ENCODE measurements at regions not wholly inside any gene's neighbourhood (a gene's known extent, or its start where the extent isn't known, plus 50 kb on each side); places are given as distances from the start of the nearest gene placed in this dataset.

- ChIA-PET POLR2A (no interaction called here), CTCF (no interaction called here)
- no peak for DNase-seq (ENCODE audit: low read depth, low spot score)
- TF ChIP-seq POLR2AphosphoS5 (IDR thresholded peaks at IDR 0.05; ENCODE audit: low read depth, low read length) (no peak), SIN3A (IDR thresholded peaks at IDR 0.05; ENCODE audit: borderline replicate concordance, insufficient read depth, low read depth, low read length) (no peak), REST (IDR thresholded peaks at IDR 0.05; ENCODE audit: insufficient read depth in 1 of 2, low read depth in 2 of 2, low read length in 1 of 2) (no peak), TCF7L2 (IDR thresholded peaks at IDR 0.05; ENCODE audit: low read depth, low read length) (no peak), CTCF (IDR thresholded peaks at IDR 0.05) (no peak)
- no TSS peak for BruUV-seq (replicated peaks)
- Histone ChIP-seq H3K36me3 (ENCODE audit: control insufficient read depth, insufficient read depth, low read length) (no peaks in the 10 kb centered on the region), H3K27ac (ENCODE audit: low read length) (no peak overlapping the region), H3K4me3 (ENCODE audit: low read depth in 2 of 2, low read length in 2 of 2) (no peak overlapping the region), H3K9me3 (ENCODE audit: control insufficient read depth, insufficient read depth, low read depth, low read length) (no peaks in the 10 kb centered on the region), H3K4me1 (ENCODE audit: control insufficient read depth, insufficient read depth, low read length) (no peaks in the 10 kb centered on the region), H3K27me3 (ENCODE audit: control insufficient read depth, insufficient read depth, low read length) (no peaks in the 10 kb centered on the region)
- in situ Hi-C loops (cut with HindIII; ENCODE audit: low pct_unique_long_range_greater_than_20kb, low sequenced_read_pairs), result no loop called here
- intact Hi-C loops (cut with micrococcal nuclease; ENCODE audit: unreplicated experiment), result no loop called here
- ATAC-seq, result no peak
Measured at GRCh38 chr2:215746887-215747615, 266.3 kb downstream of the MREG start.

- CTCF ChIA-PET, result interaction anchor here (0.5 kb wide), 1 partner anchor 194 kb away, joined by 3 read pairs; no protein-coding TSS in a partner anchor
- no peak for DNase-seq (ENCODE audit: low read depth, low spot score)
- in situ Hi-C loops (cut with HindIII; ENCODE audit: low pct_unique_long_range_greater_than_20kb, low sequenced_read_pairs), result no loop called here
- Histone ChIP-seq H3K36me3 (ENCODE audit: control insufficient read depth, insufficient read depth, low read length) (no peaks in the 10 kb centered on the region), H3K4me1 (ENCODE audit: control insufficient read depth, insufficient read depth, low read length) (no peaks in the 10 kb centered on the region), H3K4me3 (ENCODE audit: low read depth in 2 of 2, low read length in 2 of 2) (no peak overlapping the region), H3K9me3 (ENCODE audit: control insufficient read depth, insufficient read depth, low read depth, low read length) (no peaks in the 10 kb centered on the region), H3K27me3 (ENCODE audit: control insufficient read depth, insufficient read depth, low read length) (no peaks in the 10 kb centered on the region), H3K27ac (ENCODE audit: low read length) (no peak overlapping the region)
- POLR2A ChIA-PET, result no interaction called here
- TF ChIP-seq REST (IDR thresholded peaks at IDR 0.05; ENCODE audit: insufficient read depth in 1 of 2, low read depth in 2 of 2, low read length in 1 of 2) (no peak), SIN3A (IDR thresholded peaks at IDR 0.05; ENCODE audit: borderline replicate concordance, insufficient read depth, low read depth, low read length) (no peak), TCF7L2 (IDR thresholded peaks at IDR 0.05; ENCODE audit: low read depth, low read length) (no peak), POLR2AphosphoS5 (IDR thresholded peaks at IDR 0.05; ENCODE audit: low read depth, low read length) (no peak), CTCF (IDR thresholded peaks at IDR 0.05) (no peak)
- no TSS peak for BruUV-seq (replicated peaks)
- intact Hi-C loops (cut with micrococcal nuclease; ENCODE audit: unreplicated experiment), result no loop called here
- ATAC-seq, result no peak
Measured at GRCh38 chr2:215746226-215746886, 267.0 kb downstream of the MREG start.
